ENCODE measurements at regions not wholly inside any gene's neighbourhood (a gene's known extent, or its start where the extent isn't known, plus 50 kb on each side); places are given as distances from the start of the nearest gene placed in this dataset.
"Not testable (repeated sequence)": the region's sequence is repeated elsewhere in the genome, so short reads cannot be mapped to it uniquely, and the experiment has no call there.

DNA sequence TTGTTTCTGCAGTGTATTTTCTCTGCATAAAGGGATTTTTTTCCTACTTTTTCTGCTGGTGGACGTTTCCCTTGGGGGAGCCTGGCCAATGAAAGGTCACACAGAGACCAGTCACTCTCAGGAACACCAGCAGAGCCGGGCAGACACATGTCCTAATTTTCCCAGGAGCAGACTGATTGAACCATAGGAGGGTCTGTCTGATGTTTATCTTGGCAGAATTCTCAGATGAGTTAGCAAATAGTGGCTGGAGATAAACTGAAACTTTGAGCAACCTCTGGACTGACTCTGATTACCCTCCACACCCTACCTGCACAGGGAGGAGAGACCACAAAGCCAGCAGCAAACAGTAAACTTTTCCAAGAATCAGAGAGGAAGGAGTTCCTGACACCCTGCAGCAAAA lies 90.0 kb upstream of the PLGLB2 start:
- H3K27me3 ChIP-seq (replicated peaks); H3K9me3 ChIP-seq (replicated peaks); DNase-seq (ENCODE audit: low read depth in 1 of 2, low spot score in 2 of 2); H3K36me3 ChIP-seq; H3K4me1 ChIP-seq (replicated peaks); H3K27ac ChIP-seq; H3K4me3 ChIP-seq: not testable (repeated sequence)

GRCh38 chr2:87658357-87658756 lies 89.5 kb upstream of the PLGLB2 start:
- H3K4me3 ChIP-seq; H3K4me1 ChIP-seq (replicated peaks); DNase-seq (ENCODE audit: low read depth in 1 of 2, low spot score in 2 of 2); H3K36me3 ChIP-seq; H3K27me3 ChIP-seq (replicated peaks); H3K9me3 ChIP-seq (replicated peaks); H3K27ac ChIP-seq: not testable (repeated sequence)

DNA sequence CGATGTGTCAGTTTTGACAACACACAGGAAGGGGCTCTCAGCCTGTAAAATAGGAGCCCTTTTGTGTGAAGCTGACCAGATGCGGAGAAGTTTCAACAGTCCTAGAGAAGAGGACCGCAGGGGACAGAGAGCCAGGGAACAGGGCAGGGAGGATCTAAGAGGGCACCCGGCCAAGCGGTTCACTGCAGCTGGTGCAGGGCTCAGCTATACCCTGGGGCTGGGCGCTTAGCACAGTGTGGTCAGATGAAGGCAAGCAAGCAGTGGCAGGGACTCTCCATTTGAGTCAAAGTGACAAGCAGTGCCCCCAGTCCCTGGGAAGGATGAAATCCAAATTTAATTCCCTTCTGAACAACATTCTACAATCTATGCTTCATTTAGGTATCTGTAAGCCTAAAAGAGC lies 88.9 kb upstream of the PLGLB2 start:
- not testable (repeated sequence) for H3K27ac ChIP-seq; H3K27me3 ChIP-seq (replicated peaks); H3K4me1 ChIP-seq (replicated peaks); H3K36me3 ChIP-seq; H3K4me3 ChIP-seq; DNase-seq (ENCODE audit: low read depth in 1 of 2, low spot score in 2 of 2); H3K9me3 ChIP-seq (replicated peaks)

GRCh38 chr2:87660164-87660563 lies 87.7 kb upstream of the PLGLB2 start:
- H3K4me3 ChIP-seq; H3K9me3 ChIP-seq (replicated peaks); H3K4me1 ChIP-seq (replicated peaks); H3K36me3 ChIP-seq; H3K27me3 ChIP-seq (replicated peaks); H3K27ac ChIP-seq; DNase-seq (ENCODE audit: low read depth in 1 of 2, low spot score in 2 of 2): not testable (repeated sequence)

GRCh38 chr2:87662316-87663290 lies 85.3 kb upstream of the PLGLB2 start:
- not testable (repeated sequence) for DNase-seq (ENCODE audit: low read depth in 1 of 2, low spot score in 2 of 2); H3K36me3 ChIP-seq; H3K4me1 ChIP-seq (replicated peaks); H3K4me3 ChIP-seq; H3K27me3 ChIP-seq (replicated peaks); H3K27ac ChIP-seq; H3K9me3 ChIP-seq (replicated peaks)

- H3K27ac ChIP-seq; DNase-seq (ENCODE audit: low read depth in 1 of 2, low spot score in 2 of 2); H3K9me3 ChIP-seq (replicated peaks); H3K4me1 ChIP-seq (replicated peaks); H3K4me3 ChIP-seq; H3K27me3 ChIP-seq (replicated peaks); H3K36me3 ChIP-seq: not testable (repeated sequence)
These were observed 84.5 kb upstream of the PLGLB2 start for GRCh38 chr2:87663347-87663746.

- not testable (repeated sequence) for H3K4me1 ChIP-seq (replicated peaks); H3K27ac ChIP-seq; DNase-seq (ENCODE audit: low read depth in 1 of 2, low spot score in 2 of 2); H3K36me3 ChIP-seq; H3K9me3 ChIP-seq (replicated peaks); H3K4me3 ChIP-seq; H3K27me3 ChIP-seq (replicated peaks)
These were observed 80.9 kb upstream of the PLGLB2 start for GRCh38 chr2:87667027-87667426.

DNA sequence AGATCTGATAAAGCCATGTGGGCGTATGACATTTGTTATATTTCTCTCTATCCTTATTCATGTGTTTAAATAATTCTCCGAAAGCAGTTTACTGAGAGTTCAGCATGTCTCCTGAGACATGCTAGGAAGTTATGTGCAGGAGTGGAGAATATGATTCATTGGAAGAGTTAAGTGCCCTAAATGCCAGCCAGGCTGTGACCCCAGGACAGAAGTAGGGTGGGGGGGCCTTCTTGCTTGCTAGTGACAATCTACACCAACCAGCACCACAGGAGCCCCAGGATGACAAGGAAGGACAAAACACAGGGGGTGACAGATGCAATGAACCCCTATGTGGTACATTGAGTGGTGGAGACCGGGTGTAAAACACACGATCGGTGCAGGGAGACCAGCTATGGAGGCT lies 79.5 kb upstream of the PLGLB2 start:
- not testable (repeated sequence) for H3K27ac ChIP-seq; H3K27me3 ChIP-seq (replicated peaks); H3K36me3 ChIP-seq; H3K4me3 ChIP-seq; H3K4me1 ChIP-seq (replicated peaks); DNase-seq (ENCODE audit: low read depth in 1 of 2, low spot score in 2 of 2); H3K9me3 ChIP-seq (replicated peaks)

DNA sequence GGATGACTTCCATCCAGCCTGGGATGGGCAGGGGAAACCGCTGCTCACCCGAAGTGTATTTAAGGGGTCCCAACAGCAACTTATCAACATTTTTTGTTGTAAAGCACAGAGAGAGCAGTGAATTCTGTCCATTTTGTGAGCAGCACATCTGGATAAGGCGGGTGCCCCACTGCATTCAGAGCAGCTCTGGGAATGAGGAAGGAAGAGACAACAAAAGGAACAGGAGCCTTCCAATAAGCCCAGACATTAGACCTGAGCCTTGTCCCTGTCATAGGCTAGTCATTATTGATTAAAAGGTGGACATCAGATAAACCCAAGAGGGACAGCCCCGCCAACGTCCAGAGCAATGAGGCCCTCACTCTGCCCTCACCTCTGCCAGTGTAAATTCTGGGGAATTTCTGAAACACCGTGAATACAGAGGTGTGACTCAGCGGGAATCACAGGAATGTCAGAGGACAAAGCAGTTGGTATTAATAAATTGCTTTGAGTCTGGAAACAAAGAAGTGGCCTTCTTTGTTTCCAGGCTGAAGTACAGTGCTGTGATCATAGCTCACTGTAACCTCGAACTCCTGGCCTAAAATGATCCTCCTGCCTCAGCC lies 78.2 kb upstream of the PLGLB2 start:
- H3K36me3 ChIP-seq; H3K4me1 ChIP-seq (replicated peaks); H3K27ac ChIP-seq; DNase-seq (ENCODE audit: low read depth in 1 of 2, low spot score in 2 of 2); H3K9me3 ChIP-seq (replicated peaks); H3K4me3 ChIP-seq; H3K27me3 ChIP-seq (replicated peaks): not testable (repeated sequence)

DNA sequence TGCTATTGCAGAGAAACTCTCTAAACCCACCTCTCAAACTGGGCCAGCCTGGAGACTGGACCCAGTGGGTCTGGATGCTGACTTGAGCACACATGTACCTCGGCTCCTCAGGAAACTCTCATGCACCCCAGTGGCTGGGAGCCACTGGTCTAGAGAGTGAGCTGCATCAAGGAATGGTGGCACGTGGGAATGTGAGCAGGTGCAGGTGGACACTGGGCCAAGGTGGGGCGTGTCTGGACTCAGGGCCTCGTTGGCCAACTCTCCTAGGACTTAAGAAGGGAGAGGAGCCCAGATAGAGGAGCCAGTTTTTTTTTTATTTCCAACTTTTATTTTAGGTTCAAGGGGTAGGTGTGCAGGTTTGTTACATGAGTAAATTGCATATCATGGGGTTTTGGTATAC lies 75.5 kb upstream of the PLGLB2 start:
- not testable (repeated sequence) for H3K4me1 ChIP-seq (replicated peaks); H3K4me3 ChIP-seq; H3K27ac ChIP-seq; H3K9me3 ChIP-seq (replicated peaks); DNase-seq (ENCODE audit: low read depth in 1 of 2, low spot score in 2 of 2); H3K27me3 ChIP-seq (replicated peaks); H3K36me3 ChIP-seq

- not testable (repeated sequence) for H3K27ac ChIP-seq; H3K9me3 ChIP-seq (replicated peaks); H3K27me3 ChIP-seq (replicated peaks); H3K4me1 ChIP-seq (replicated peaks); DNase-seq (ENCODE audit: low read depth in 1 of 2, low spot score in 2 of 2); H3K36me3 ChIP-seq; H3K4me3 ChIP-seq
These were observed 73.2 kb upstream of the PLGLB2 start for GRCh38 chr2:87674729-87675128.

DNA sequence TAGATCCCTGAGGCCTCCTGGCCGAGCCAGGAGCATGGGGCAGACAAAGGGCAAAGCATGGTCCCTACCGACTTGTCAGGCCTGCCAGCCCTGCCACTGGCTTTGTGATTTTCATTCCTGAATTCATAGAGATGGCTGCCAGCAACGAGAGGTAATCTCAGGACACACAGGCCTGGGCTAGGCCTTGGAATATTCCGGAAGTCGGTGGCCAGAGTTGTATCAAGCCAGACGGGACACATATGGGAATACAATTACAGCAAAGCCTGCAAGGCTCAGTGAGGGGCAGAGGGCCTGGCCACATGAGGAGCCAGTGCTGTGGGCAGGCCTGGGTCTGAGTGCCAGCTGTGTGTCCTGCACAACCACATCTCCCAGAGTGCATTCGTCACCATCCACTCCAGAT lies 72.4 kb upstream of the PLGLB2 start:
- not testable (repeated sequence) for H3K4me1 ChIP-seq (replicated peaks); H3K27ac ChIP-seq; H3K36me3 ChIP-seq; H3K27me3 ChIP-seq (replicated peaks); DNase-seq (ENCODE audit: low read depth in 1 of 2, low spot score in 2 of 2); H3K4me3 ChIP-seq; H3K9me3 ChIP-seq (replicated peaks)

GRCh38 chr2:87677421-87677923 lies 70.4 kb upstream of the PLGLB2 start:
- H3K36me3 ChIP-seq; H3K27ac ChIP-seq; H3K4me1 ChIP-seq (replicated peaks); DNase-seq (ENCODE audit: low read depth in 1 of 2, low spot score in 2 of 2); H3K27me3 ChIP-seq (replicated peaks); H3K4me3 ChIP-seq; H3K9me3 ChIP-seq (replicated peaks): not testable (repeated sequence)

GRCh38 chr2:87678742-87679173 lies 69.1 kb upstream of the PLGLB2 start:
- not testable (repeated sequence) for H3K4me3 ChIP-seq; H3K27ac ChIP-seq; H3K9me3 ChIP-seq (replicated peaks); H3K36me3 ChIP-seq; H3K27me3 ChIP-seq (replicated peaks); H3K4me1 ChIP-seq (replicated peaks); DNase-seq (ENCODE audit: low read depth in 1 of 2, low spot score in 2 of 2)

Data from SJSA1 (cell line).